Breast epithelium (tissue), 3 donors: ENCODE measurements at regions not wholly inside any gene's neighbourhood (a gene's known extent, or its start where the extent isn't known, plus 50 kb on each side); places are given as distances from the start of the nearest gene placed in this dataset.

ENCODE experiments used
- CTCF ChIP-seq, 3 donors: fragments of 450-650 bp; IDR thresholded peaks; one replicate each; pipeline ENCODE4 v1.5.1; 2016 to 2017; ENCODE audit warnings: antibody characterized with exemption in 3 of 3, mild to moderate bottlenecking in 3 of 3, moderate library complexity in 3 of 3
- POLR2A ChIP-seq: fragments of 450-650 bp; IDR thresholded peaks from one replicate; pipeline ENCODE4 v1.6.1; 2016; ENCODE audit warnings: antibody characterized with exemption, mild to moderate bottlenecking, moderate library complexity
- POLR2AphosphoS5 ChIP-seq, 3 donors: sonication (generic); formaldehyde crosslinking; IDR thresholded peaks; one replicate each; pipeline ENCODE4 v1.6.1; 2017; ENCODE audit warnings: antibody characterized with exemption in 3 of 3

GRCh38 chr12:114476159-114476558, 70.2 kb upstream of the TBX5 start:
- peak in 2 of 3 donors; percentile 18 to 42 for TF ChIP-seq CTCF (IDR thresholded peaks at IDR 0.05)
- TF ChIP-seq POLR2A, result no peak
- no peak for TF ChIP-seq POLR2AphosphoS5 (IDR thresholded peaks at IDR 0.05)
